HepG2 (cell line): ENCODE measurements at regions not wholly inside any gene's neighbourhood (a gene's known extent, or its start where the extent isn't known, plus 50 kb on each side); places are given as distances from the start of the nearest gene placed in this dataset.

Source experiments
- ATAC-seq: fragments of 200-7000 bp; cut with Tn5 transposase; 3 replicates; pipeline ENCODE4 v1.9.1; 2020; ENCODE audit warnings: mild to moderate bottlenecking, moderate library complexity
- BruUV-seq: library from RNA; stranded (reverse); fragments of 400-500 nt; replicated peaks from 2 replicates; lab custom pipeline; 2021; lab: Mats Ljungman, UMichigan
- CTCF ChIA-PET: fragments of 300-600 bp; formaldehyde crosslinking; extraction: SDS; loops from one replicate; lab custom pipeline; 2021; ENCODE audit warnings: low total read pairs, inconsistent platforms, low intra/inter-chr PET ratio; lab: Yijun Ruan, JAX
- POLR2A ChIA-PET: fragments of 350-600 bp; sonication (Branson Sonifier 250); formaldehyde crosslinking; loops from one replicate; lab custom pipeline; 2020; ENCODE audit warnings: antibody characterized with exemption, inconsistent platforms; lab: Yijun Ruan, JAX
- DNase-seq: peaks from one replicate; pipeline ENCODE4 v3.0.0-alpha.2; 2015; ENCODE audit warnings: low spot score
- FAIRE-seq: peaks from 3 replicates; lab custom pipeline; 2011; peaks lifted over from hg19 to GRCh38; lab: Jason Lieb, UNC
- H2AFZ ChIP-seq: one replicate; pipeline ENCODE4 v1.6.1; 2011; ENCODE audit warnings: low read length, inconsistent platforms
- H3K27ac ChIP-seq: fragments of 300-600 bp; 3 replicates; pipeline ENCODE4 v1.8.0; 2011; ENCODE audit warnings: mixed run types, mild to moderate bottlenecking, mixed read lengths, low read length, inconsistent platforms; ENCODE audit not compliant: insufficient read depth; ENCODE audit errors: extremely low read length
- H3K27me3 ChIP-seq, 2 experiments: fragments of 200-600 bp in 1 of 2; 2 replicates in 1 of 2; 3 replicates in 1 of 2; pipeline versions ENCODE4 v1.6.0 to v1.8.0; 2011; ENCODE audit warnings: low read length in 2 of 2, mild to moderate bottlenecking in 2 of 2, moderate library complexity in 2 of 2, inconsistent platforms in 1 of 2; ENCODE audit not compliant: insufficient read depth in 2 of 2, control insufficient read depth in 1 of 2
- H3K36me3 ChIP-seq, 2 experiments: fragments of 200-600 bp in 1 of 2; replicated peaks in 1 of 2; 2 replicates in 1 of 2; 3 replicates in 1 of 2; pipeline versions ENCODE4 v1.5.1 to v1.8.0; 2011; ENCODE audit warnings: low read length in 2 of 2, inconsistent platforms in 1 of 2; ENCODE audit not compliant: insufficient read depth in 2 of 2, control insufficient read depth in 1 of 2
- H3K4me1 ChIP-seq: 2 replicates; pipeline ENCODE4 v1.5.1; 2012; ENCODE audit warnings: low read length, inconsistent platforms; ENCODE audit not compliant: insufficient read depth
- H3K4me2 ChIP-seq: 2 replicates; pipeline ENCODE4 v1.6.0; 2011; ENCODE audit warnings: low read depth, low read length, inconsistent platforms
- H3K4me3 ChIP-seq, 3 experiments: fragments of 200-600 bp in 1 of 3; sonication (generic), shearing (Covaris generic) in 1 of 3; replicated peaks in 1 of 3; 2 replicates each; pipeline ENCODE4 v1.5.1; 2011 to 2016; ENCODE audit warnings: low read length in 3 of 3, inconsistent platforms in 2 of 3, low read depth in 2 of 3, mild to moderate bottlenecking in 2 of 3, control low read depth in 1 of 3, mixed read lengths in 1 of 3; ENCODE audit not compliant: insufficient read depth in 1 of 3
- H3K79me2 ChIP-seq: one replicate; pipeline ENCODE4 v1.6.1; 2011; ENCODE audit warnings: low read length, inconsistent platforms; ENCODE audit not compliant: insufficient read depth
- H3K9ac ChIP-seq: 2 replicates; pipeline ENCODE4 v1.6.0; 2011; ENCODE audit warnings: mild to moderate bottlenecking, low read depth, low read length, inconsistent platforms; ENCODE audit not compliant: insufficient read depth
- H3K9me3 ChIP-seq: 2 replicates; pipeline ENCODE4 v1.5.1; 2012; ENCODE audit warnings: mild to moderate bottlenecking, low read length
- H4K20me1 ChIP-seq: 2 replicates; pipeline ENCODE4 v1.6.0; 2011; ENCODE audit warnings: inconsistent platforms, mild to moderate bottlenecking, low read length, moderate library complexity; ENCODE audit not compliant: insufficient read depth
- FOXK1 ChIP-seq: sonication (generic); formaldehyde crosslinking; IDR thresholded peaks from 2 replicates; pipeline ENCODE4 v1.4.0; 2020; ENCODE audit warnings: low read depth, missing genetic modification reagents, borderline replicate concordance
- IRF2 ChIP-seq: IDR thresholded peaks from 2 replicates; pipeline ENCODE4 v1.6.1; 2018; ENCODE audit warnings: missing genetic modification reagents, missing compliant biosample characterization
- NONO ChIP-seq, 2 experiments: fragments of 450-650 bp in 1 of 2; sonication (generic) in 1 of 2; formaldehyde crosslinking in 1 of 2; IDR thresholded peaks in 1 of 2; conservative IDR thresholded peaks in 1 of 2; 2 replicates each; pipeline versions ENCODE4 v1.6.1 to v1.8.0; 2017 to 2022; ENCODE audit warnings: mild to moderate bottlenecking in 1 of 2, missing genetic modification reagents in 1 of 2, moderate library complexity in 1 of 2
- PTBP1 ChIP-seq: fragments of 200-400 bp; formaldehyde crosslinking; IDR thresholded peaks from 2 replicates; pipeline ENCODE4 v1.6.1; 2018; ENCODE audit warnings: low read length, low read depth; ENCODE audit not compliant: poor library complexity, severe bottlenecking
- ZNF776 ChIP-seq: sonication (generic); formaldehyde crosslinking; IDR thresholded peaks from 2 replicates; pipeline ENCODE4 v1.4.0; 2020; ENCODE audit warnings: mild to moderate bottlenecking, missing genetic modification reagents
- ZNF788 ChIP-seq: sonication (generic); formaldehyde crosslinking; IDR thresholded peaks from 2 replicates; pipeline ENCODE4 v1.5.0; 2020; ENCODE audit warnings: mild to moderate bottlenecking, missing genetic modification reagents, borderline replicate concordance
- ZSCAN25 ChIP-seq: sonication (generic); formaldehyde crosslinking; IDR thresholded peaks from 2 replicates; pipeline ENCODE4 v1.8.0; 2022; ENCODE audit warnings: mild to moderate bottlenecking, missing genetic modification reagents
- WGBS: methylation state at CpG from one replicate; pipeline ENCODE4 v1.1.6; 2017; ENCODE audit warnings: low lambda C conversion rate; 5-methylcytosine and 5-hydroxymethylcytosine counted together
- in situ Hi-C: cut with HindIII; loops from 2 replicates; pipeline ENCODE4 v1.10.0; 2017; ENCODE audit warnings: low pct_unique_long_range_greater_than_20kb; ENCODE audit not compliant: extremely low pct_ligation_motif_present
- intact Hi-C: fragments of 100-400 bp; cut with micrococcal nuclease; formaldehyde crosslinking; loops from one replicate; pipeline ENCODE4 v1.10.0; 2022; ENCODE audit not compliant: unreplicated experiment
- TF ChIP-seq, protein P1 (sequence below): sonication (generic); formaldehyde crosslinking; conservative IDR thresholded peaks from 2 replicates; pipeline ENCODE4 v1.5.0; 2020; ENCODE audit warnings: missing genetic modification reagents
- TF ChIP-seq, protein P2 (sequence below): sonication (generic); formaldehyde crosslinking; IDR thresholded peaks from 2 replicates; pipeline ENCODE4 v1.8.1; 2023; ENCODE audit warnings: missing genetic modification reagents, inconsistent platforms, borderline replicate concordance

DNA sequence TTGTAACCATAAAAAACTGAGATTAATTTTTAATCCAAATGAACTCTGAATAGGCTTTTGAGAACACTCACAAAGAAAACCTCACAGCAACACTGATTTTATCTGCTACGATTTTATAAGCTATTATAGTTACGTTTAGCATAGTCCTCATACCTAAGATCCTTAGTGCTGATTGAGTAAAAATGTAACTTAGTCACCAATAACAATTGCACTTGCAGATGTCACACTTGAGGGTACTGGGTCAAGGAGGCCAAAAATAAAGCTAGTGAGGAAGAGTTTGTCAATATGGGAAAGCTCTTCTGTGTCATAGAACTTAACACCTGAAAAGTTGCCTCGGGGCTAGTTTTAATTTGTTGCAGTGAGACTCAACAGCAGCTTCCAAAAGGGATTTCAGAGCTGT lies 706.5 kb upstream of the FAM98A start (continued):
- no peak for TF ChIP-seq ZSCAN25 (CRISPR knock-in tag)
- TF ChIP-seq, all 625 proteins: peak for 0

DNA sequence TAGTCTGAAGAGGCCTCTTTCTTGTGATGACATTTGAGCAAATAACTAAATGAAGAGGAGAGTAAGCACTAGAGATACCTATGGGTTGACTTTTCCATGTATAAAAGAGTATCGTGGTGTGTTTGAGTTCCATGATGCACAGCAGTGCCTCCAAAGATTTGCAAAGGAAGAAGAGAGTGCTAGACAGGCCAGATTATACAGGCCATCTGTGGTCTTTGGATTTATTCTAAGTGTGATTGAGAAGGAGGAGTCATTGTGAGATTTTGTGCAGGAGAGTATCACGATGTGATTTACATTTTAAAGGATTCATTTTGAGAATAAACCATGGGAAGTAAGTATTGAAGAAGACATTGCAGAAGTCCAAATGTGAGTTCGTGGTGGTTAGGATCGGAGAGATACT lies 695.9 kb upstream of the FAM98A start:
- no peak overlapping the region for H3K4me2 ChIP-seq
- TF ChIP-seq ZNF776 = no peak
- no peak for TF ChIP-seq NONO (IDR thresholded peaks at IDR 0.05)
- TF ChIP-seq NONO (CRISPR knock-in tag; conservative IDR thresholded peaks at IDR 0.05) = no peak
- TF ChIP-seq, protein P1, sequence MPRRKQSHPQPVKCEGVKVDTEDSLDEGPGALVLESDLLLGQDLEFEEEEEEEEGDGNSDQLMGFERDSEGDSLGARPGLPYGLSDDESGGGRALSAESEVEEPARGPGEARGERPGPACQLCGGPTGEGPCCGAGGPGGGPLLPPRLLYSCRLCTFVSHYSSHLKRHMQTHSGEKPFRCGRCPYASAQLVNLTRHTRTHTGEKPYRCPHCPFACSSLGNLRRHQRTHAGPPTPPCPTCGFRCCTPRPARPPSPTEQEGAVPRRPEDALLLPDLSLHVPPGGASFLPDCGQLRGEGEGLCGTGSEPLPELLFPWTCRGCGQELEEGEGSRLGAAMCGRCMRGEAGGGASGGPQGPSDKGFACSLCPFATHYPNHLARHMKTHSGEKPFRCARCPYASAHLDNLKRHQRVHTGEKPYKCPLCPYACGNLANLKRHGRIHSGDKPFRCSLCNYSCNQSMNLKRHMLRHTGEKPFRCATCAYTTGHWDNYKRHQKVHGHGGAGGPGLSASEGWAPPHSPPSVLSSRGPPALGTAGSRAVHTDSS (CRISPR knock-in tag) = no peak
- TF ChIP-seq, protein P2, sequence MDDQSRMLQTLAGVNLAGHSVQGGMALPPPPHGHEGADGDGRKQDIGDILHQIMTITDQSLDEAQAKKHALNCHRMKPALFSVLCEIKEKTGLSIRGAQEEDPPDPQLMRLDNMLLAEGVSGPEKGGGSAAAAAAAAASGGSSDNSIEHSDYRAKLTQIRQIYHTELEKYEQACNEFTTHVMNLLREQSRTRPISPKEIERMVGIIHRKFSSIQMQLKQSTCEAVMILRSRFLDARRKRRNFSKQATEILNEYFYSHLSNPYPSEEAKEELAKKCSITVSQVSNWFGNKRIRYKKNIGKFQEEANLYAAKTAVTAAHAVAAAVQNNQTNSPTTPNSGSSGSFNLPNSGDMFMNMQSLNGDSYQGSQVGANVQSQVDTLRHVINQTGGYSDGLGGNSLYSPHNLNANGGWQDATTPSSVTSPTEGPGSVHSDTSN (CRISPR knock-in tag) = no peak
- no peak for TF ChIP-seq FOXK1 (CRISPR knock-in tag)
- TF ChIP-seq PTBP1 = no peak
- no peak for TF ChIP-seq ZNF788 (CRISPR knock-in tag)
- no peak for TF ChIP-seq IRF2 (CRISPR knock-in tag)
- in situ Hi-C loops (no loop called here), intact Hi-C loops (no loop called here)
- H3K79me2 ChIP-seq = no peaks in the 10 kb centered on the region
- no peaks in the 10 kb centered on the region for H3K27me3 ChIP-seq
- no peak for ATAC-seq
- H2AFZ ChIP-seq = no peak overlapping the region
- no peaks in the 10 kb centered on the region for H3K4me1 ChIP-seq
- ChIA-PET CTCF (no interaction called here), POLR2A (no interaction called here)
- BruUV-seq = no TSS peak
- no peak for FAIRE-seq
- H4K20me1 ChIP-seq = no peaks in the 10 kb centered on the region
- H3K4me3 ChIP-seq = no peak overlapping the region
- DNase-seq = no peak
- H3K9ac ChIP-seq = no peak overlapping the region
- H3K36me3 ChIP-seq = no peaks in the 10 kb centered on the region
- WGBS = 7% methylated on average over 4 of the region's 4 CpGs
- no peak overlapping the region for H3K27ac ChIP-seq
- H3K9me3 ChIP-seq = no peaks in the 10 kb centered on the region
